Cardiac fibroblast (primary cell): ENCODE measurements at regions not wholly inside any gene's neighbourhood (a gene's known extent, or its start where the extent isn't known, plus 50 kb on each side); places are given as distances from the start of the nearest gene placed in this dataset.

Source experiments
- DNase-seq, 2 donors: peaks; one replicate each; pipeline versions ENCODE4 v3.0.0 to v3.0.0-alpha.2; 2010; ENCODE audit warnings: low read depth in 2 of 2
- H3K4me3 ChIP-seq, 2 donors: replicated peaks in 1 of 2; 1 replicate in 1 of 2; 2 replicates in 1 of 2; pipeline ENCODE4 v1.5.1; 2011; ENCODE audit warnings: low read depth in 2 of 2, low read length in 2 of 2, mild to moderate bottlenecking in 2 of 2, moderate library complexity in 1 of 2
- TF ChIP-seq, protein P1 (sequence below): IDR thresholded peaks from one replicate; pipeline ENCODE4 v1.5.1; 2011; ENCODE audit warnings: low read depth, mild to moderate bottlenecking, low read length, inconsistent platforms

DNA sequence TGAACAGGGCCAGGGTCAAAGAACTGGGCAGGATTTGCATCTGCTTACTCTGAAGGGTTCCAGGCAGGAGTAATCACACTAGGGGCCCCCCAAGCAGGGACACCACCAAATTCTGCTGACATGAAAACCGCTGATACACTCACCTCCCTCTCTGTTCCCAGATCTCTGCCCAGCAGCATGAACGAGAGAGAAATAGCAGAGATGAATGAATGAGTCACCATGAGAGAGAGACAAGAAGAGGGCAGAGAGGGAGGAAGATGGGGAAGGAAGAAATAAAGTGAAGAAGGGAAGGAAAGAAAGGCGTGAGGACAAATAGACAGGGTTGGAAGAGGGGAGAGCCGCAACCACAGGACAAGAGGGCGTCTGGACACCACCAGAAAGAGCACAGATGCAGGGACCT, 285.9 kb upstream of the NEBL start:
- DNase-seq = peak in 1 of 2 donors; percentile 41
- H3K4me3 ChIP-seq = no peak overlapping the region
- TF ChIP-seq, protein P1, sequence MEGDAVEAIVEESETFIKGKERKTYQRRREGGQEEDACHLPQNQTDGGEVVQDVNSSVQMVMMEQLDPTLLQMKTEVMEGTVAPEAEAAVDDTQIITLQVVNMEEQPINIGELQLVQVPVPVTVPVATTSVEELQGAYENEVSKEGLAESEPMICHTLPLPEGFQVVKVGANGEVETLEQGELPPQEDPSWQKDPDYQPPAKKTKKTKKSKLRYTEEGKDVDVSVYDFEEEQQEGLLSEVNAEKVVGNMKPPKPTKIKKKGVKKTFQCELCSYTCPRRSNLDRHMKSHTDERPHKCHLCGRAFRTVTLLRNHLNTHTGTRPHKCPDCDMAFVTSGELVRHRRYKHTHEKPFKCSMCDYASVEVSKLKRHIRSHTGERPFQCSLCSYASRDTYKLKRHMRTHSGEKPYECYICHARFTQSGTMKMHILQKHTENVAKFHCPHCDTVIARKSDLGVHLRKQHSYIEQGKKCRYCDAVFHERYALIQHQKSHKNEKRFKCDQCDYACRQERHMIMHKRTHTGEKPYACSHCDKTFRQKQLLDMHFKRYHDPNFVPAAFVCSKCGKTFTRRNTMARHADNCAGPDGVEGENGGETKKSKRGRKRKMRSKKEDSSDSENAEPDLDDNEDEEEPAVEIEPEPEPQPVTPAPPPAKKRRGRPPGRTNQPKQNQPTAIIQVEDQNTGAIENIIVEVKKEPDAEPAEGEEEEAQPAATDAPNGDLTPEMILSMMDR = no peak

- DNase-seq = no peak
- H3K4me3 ChIP-seq = no peak overlapping the region
- TF ChIP-seq, protein P1 = no peak
These were observed 284.3 kb upstream of the NEBL start for GRCh38 chr10:21181451-21181850.

- TF ChIP-seq, protein P1 = no peak
- no peak for DNase-seq
- no peak overlapping the region for H3K4me3 ChIP-seq
These were observed 283.5 kb upstream of the NEBL start for GRCh38 chr10:21180604-21181003.

- no peak overlapping the region for H3K4me3 ChIP-seq
- peak in 1 of 2 donors; percentile 17 for DNase-seq
- TF ChIP-seq, protein P1 = no peak
These were observed 279.9 kb upstream of the NEBL start for GRCh38 chr10:21176934-21177480.

DNA sequence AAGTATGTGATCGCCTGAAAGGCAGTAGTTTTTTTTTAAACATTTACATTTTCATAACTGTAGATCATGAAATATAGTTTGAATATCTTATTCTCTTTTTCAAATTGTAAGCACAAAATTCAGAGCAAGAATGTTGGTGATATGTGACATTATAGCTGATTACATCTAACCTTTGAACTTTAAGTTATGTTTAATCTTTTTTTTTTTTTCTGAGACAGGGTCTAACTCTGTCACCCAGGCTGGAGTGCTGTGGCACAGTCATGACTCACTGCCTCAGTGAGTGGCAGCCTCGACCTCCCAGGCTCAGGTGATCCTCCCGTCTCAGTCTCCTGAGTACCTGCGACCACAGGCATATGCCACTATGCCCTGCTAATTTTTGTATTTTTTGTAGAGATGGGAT, 278.7 kb upstream of the NEBL start:
- DNase-seq = no peak
- TF ChIP-seq, protein P1 = no peak

GRCh38 chr10:21174715-21175495, 277.8 kb upstream of the NEBL start:
- TF ChIP-seq, protein P1 = no peak
- no peak for DNase-seq
- H3K4me3 ChIP-seq = peak overlapping the region; percentile 53 to 69

More for the DNA sequence above, 278.7 kb upstream of the NEBL start:
- no peak overlapping the region for H3K4me3 ChIP-seq
